Neural crest cell (in vitro differentiated cells): ENCODE measurements at regions not wholly inside any gene's neighbourhood (a gene's known extent, or its start where the extent isn't known, plus 50 kb on each side); places are given as distances from the start of the nearest gene placed in this dataset.

ENCODE experiments used
- DNase-seq: peaks from one replicate; pipeline ENCODE4 v3.0.0; 2021; ENCODE audit warnings: low read depth, mixed read lengths, low spot score
- H3K27ac Mint-ChIP-seq: one replicate; pipeline ENCODE4 v1.8.0; 2021; ENCODE audit warnings: mild to moderate bottlenecking, mixed read lengths; ENCODE audit not compliant: unreplicated experiment
- H3K27me3 Mint-ChIP-seq: 2 replicates; pipeline ENCODE4 v1.8.0; 2021; ENCODE audit warnings: low read depth, mild to moderate bottlenecking, mixed read lengths
- H3K36me3 Mint-ChIP-seq: 2 replicates; pipeline ENCODE4 v1.8.0; 2021; ENCODE audit warnings: low read depth, mild to moderate bottlenecking, mixed read lengths
- H3K4me1 Mint-ChIP-seq: 2 replicates; pipeline ENCODE4 v1.8.0; 2021; ENCODE audit warnings: mixed read lengths
- H3K4me3 Mint-ChIP-seq: one replicate; pipeline ENCODE4 v1.8.0; 2021; ENCODE audit warnings: mild to moderate bottlenecking, mixed read lengths
- H3K9me3 Mint-ChIP-seq: 2 replicates; pipeline ENCODE4 v1.8.0; 2021; ENCODE audit warnings: mixed read lengths
- TF ChIP-seq, protein P1 (sequence below): fragments of 200-600 bp; sonication (generic); conservative IDR thresholded peaks from 2 replicates; pipeline ENCODE4 v1.5.0; 2021; ENCODE audit warnings: antibody characterized with exemption, mild to moderate bottlenecking

GRCh38 chrX:40167850-40168479 lies 70.2 kb upstream of the BCOR start:
- H3K36me3 Mint-ChIP-seq: peaks cover 2% of the 10 kb centered on the region
- H3K27me3 Mint-ChIP-seq: peaks cover 62% of the 10 kb centered on the region
- H3K4me3 Mint-ChIP-seq: peak overlapping the region; percentile 83
- H3K27ac Mint-ChIP-seq: no peak overlapping the region
- peaks cover 65% of the 10 kb centered on the region for H3K4me1 Mint-ChIP-seq
- H3K9me3 Mint-ChIP-seq: no peaks in the 10 kb centered on the region
- TF ChIP-seq, protein P1, sequence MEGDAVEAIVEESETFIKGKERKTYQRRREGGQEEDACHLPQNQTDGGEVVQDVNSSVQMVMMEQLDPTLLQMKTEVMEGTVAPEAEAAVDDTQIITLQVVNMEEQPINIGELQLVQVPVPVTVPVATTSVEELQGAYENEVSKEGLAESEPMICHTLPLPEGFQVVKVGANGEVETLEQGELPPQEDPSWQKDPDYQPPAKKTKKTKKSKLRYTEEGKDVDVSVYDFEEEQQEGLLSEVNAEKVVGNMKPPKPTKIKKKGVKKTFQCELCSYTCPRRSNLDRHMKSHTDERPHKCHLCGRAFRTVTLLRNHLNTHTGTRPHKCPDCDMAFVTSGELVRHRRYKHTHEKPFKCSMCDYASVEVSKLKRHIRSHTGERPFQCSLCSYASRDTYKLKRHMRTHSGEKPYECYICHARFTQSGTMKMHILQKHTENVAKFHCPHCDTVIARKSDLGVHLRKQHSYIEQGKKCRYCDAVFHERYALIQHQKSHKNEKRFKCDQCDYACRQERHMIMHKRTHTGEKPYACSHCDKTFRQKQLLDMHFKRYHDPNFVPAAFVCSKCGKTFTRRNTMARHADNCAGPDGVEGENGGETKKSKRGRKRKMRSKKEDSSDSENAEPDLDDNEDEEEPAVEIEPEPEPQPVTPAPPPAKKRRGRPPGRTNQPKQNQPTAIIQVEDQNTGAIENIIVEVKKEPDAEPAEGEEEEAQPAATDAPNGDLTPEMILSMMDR: no peak
- no peak for DNase-seq

DNA sequence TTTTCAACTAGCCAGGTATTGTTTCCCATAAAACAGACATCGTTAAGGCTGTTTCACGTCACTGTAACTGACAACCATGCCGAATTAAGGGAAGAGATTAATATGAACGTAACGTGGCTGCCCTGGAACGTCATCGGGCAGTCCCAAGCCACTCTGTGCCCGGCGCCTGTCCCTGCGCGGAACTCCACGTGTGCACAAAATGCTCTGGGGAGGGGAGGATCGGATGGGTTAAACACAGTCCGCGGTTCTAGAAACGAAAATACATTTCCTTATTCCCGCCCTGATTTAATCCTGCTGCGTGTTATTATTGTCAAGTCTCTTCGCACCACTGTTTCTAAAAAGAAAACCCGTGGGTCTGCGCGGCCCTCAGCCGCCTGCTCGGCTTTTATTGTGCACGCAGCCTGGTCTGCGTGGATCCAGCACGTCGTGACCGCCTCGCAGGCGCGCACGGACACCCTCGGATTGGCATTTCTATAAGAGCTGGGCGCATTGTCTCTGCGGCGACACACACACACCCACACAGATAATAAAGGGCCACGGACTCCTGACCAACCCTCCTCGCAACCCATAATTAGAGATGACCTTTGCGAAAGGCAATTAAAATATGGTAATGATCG lies 69.6 kb upstream of the BCOR start:
- H3K4me1 Mint-ChIP-seq: peaks cover 68% of the 10 kb centered on the region
- H3K36me3 Mint-ChIP-seq: peaks cover 2% of the 10 kb centered on the region
- H3K27ac Mint-ChIP-seq: no peak overlapping the region
- no peak for DNase-seq
- H3K27me3 Mint-ChIP-seq: peaks cover 59% of the 10 kb centered on the region
- H3K9me3 Mint-ChIP-seq: no peaks in the 10 kb centered on the region
- H3K4me3 Mint-ChIP-seq: peak overlapping the region; percentile 83
- TF ChIP-seq, protein P1: no peak

- Mint-ChIP-seq H3K36me3 (peaks cover 2% of the 10 kb centered on the region), H3K27ac (no peak overlapping the region), H3K4me1 (peaks cover 72% of the 10 kb centered on the region), H3K27me3 (peaks cover 55% of the 10 kb centered on the region), H3K4me3 (peak overlapping the region; percentile 67), H3K9me3 (no peaks in the 10 kb centered on the region)
- DNase-seq: no peak
- TF ChIP-seq, protein P1: no peak
Observed at GRCh38 chrX:40166582-40166981, 68.8 kb upstream of the BCOR start.

- DNase-seq: no peak
- Mint-ChIP-seq H3K4me1 (peaks cover 69% of the 10 kb centered on the region), H3K27me3 (peaks cover 48% of the 10 kb centered on the region), H3K27ac (no peak overlapping the region), H3K36me3 (peaks cover 2% of the 10 kb centered on the region), H3K9me3 (no peaks in the 10 kb centered on the region), H3K4me3 (no peak overlapping the region)
- TF ChIP-seq, protein P1: no peak
Observed at GRCh38 chrX:40165861-40166260, 68.1 kb upstream of the BCOR start.

- H3K9me3 Mint-ChIP-seq: no peaks in the 10 kb centered on the region
Observed at GRCh38 chrX:40165206-40165605, 67.4 kb upstream of the BCOR start.

More at GRCh38 chrX:40165206-40165605, 67.4 kb upstream of the BCOR start:
- Mint-ChIP-seq H3K27ac (no peak overlapping the region), H3K4me1 (peaks cover 65% of the 10 kb centered on the region), H3K36me3 (peaks cover 2% of the 10 kb centered on the region), H3K4me3 (peak overlapping the region; percentile 31), H3K27me3 (peaks cover 42% of the 10 kb centered on the region)
- TF ChIP-seq, protein P1: no peak
- no peak for DNase-seq
